ENCODE measurements at regions not wholly inside any gene's neighbourhood (a gene's known extent, or its start where the extent isn't known, plus 50 kb on each side); places are given as distances from the start of the nearest gene placed in this dataset.

GRCh38 chr2:52859065-52859464, 908.5 kb upstream of the CHAC2 start:
- intact Hi-C loops (cut with DNase I; ENCODE audit: low total_unique reads): no loop called here
- Histone ChIP-seq H3K27ac (no peak overlapping the region), H3K4me3 (no peak overlapping the region), H3K36me3 (no peaks in the 10 kb centered on the region), H3K9me3 (no peaks in the 10 kb centered on the region), H3K4me1 (no peaks in the 10 kb centered on the region), H3K27me3 (no peaks in the 10 kb centered on the region)
- no peak for DNase-seq
- no peak for TF ChIP-seq CTCF (IDR thresholded peaks at IDR 0.05)

- Histone ChIP-seq H3K4me3 (no peak overlapping the region), H3K4me1 (no peaks in the 10 kb centered on the region), H3K9me3 (no peaks in the 10 kb centered on the region), H3K27me3 (no peaks in the 10 kb centered on the region), H3K27ac (no peak overlapping the region), H3K36me3 (no peaks in the 10 kb centered on the region)
- no peak for DNase-seq
- intact Hi-C loops (cut with DNase I; ENCODE audit: low total_unique reads): no loop called here
- no peak for TF ChIP-seq CTCF (IDR thresholded peaks at IDR 0.05)
Measured at GRCh38 chr2:52857722-52858121, 909.9 kb upstream of the CHAC2 start.

GRCh38 chr2:52852006-52852405, 915.6 kb upstream of the CHAC2 start:
- intact Hi-C loops (cut with DNase I; ENCODE audit: low total_unique reads): no loop called here
- Histone ChIP-seq H3K4me3 (no peak overlapping the region), H3K27me3 (no peaks in the 10 kb centered on the region), H3K9me3 (peaks cover 0 to 6% (median 0%) of the 10 kb centered on the region in 3 donors), H3K4me1 (no peaks in the 10 kb centered on the region), H3K27ac (no peak overlapping the region), H3K36me3 (no peaks in the 10 kb centered on the region)
- TF ChIP-seq CTCF (IDR thresholded peaks at IDR 0.05): no peak
- no peak for DNase-seq

GRCh38 chr2:52844701-52845423, 922.7 kb upstream of the CHAC2 start:
- DNase-seq: no peak
- Histone ChIP-seq H3K4me1 (no peaks in the 10 kb centered on the region), H3K27me3 (no peaks in the 10 kb centered on the region), H3K36me3 (no peaks in the 10 kb centered on the region), H3K27ac (no peak overlapping the region), H3K4me3 (no peak overlapping the region), H3K9me3 (peaks cover 0 to 1% (median 0%) of the 10 kb centered on the region in 3 donors)
- intact Hi-C loops (cut with DNase I; ENCODE audit: low total_unique reads): no loop called here
- TF ChIP-seq CTCF (IDR thresholded peaks at IDR 0.05): no peak

GRCh38 chr2:52835909-52836308, 931.7 kb upstream of the CHAC2 start:
- no peak for DNase-seq
- no peaks in the 10 kb centered on the region for H3K36me3 ChIP-seq
- H3K9me3 ChIP-seq: no peaks in the 10 kb centered on the region
- H3K27me3 ChIP-seq: no peaks in the 10 kb centered on the region
- no peak overlapping the region for H3K27ac ChIP-seq
- H3K4me1 ChIP-seq: no peaks in the 10 kb centered on the region
- H3K4me3 ChIP-seq: no peak overlapping the region
- TF ChIP-seq CTCF (IDR thresholded peaks at IDR 0.05): no peak
- intact Hi-C loops (cut with DNase I; ENCODE audit: low total_unique reads): no loop called here

- TF ChIP-seq CTCF (IDR thresholded peaks at IDR 0.05): no peak
- H3K9me3 ChIP-seq: no peaks in the 10 kb centered on the region
- no peak for DNase-seq
- no peaks in the 10 kb centered on the region for H3K27me3 ChIP-seq
- no peak overlapping the region for H3K27ac ChIP-seq
- no peaks in the 10 kb centered on the region for H3K4me1 ChIP-seq
- intact Hi-C loops (cut with DNase I; ENCODE audit: low total_unique reads): no loop called here
- H3K36me3 ChIP-seq: no peaks in the 10 kb centered on the region
- no peak overlapping the region for H3K4me3 ChIP-seq
Measured at GRCh38 chr2:52831216-52831615, 936.4 kb upstream of the CHAC2 start.
